GM12878 (cell line): ENCODE measurements at regions not wholly inside any gene's neighbourhood (a gene's known extent, or its start where the extent isn't known, plus 50 kb on each side); places are given as distances from the start of the nearest gene placed in this dataset.

Experiments
- BACH1 ChIP-seq: fragments of 450-650 bp; IDR thresholded peaks from 2 replicates; pipeline ENCODE4 v1.6.1; 2017; ENCODE audit warnings: mild to moderate bottlenecking, borderline replicate concordance
- CBX5 ChIP-seq: sonication (generic); IDR thresholded peaks from 2 replicates; pipeline ENCODE4 v1.6.1; 2016; ENCODE audit warnings: low read depth, moderate library complexity, mild to moderate bottlenecking, inconsistent platforms
- CEBPB ChIP-seq, 2 experiments: fragments of 150-350 bp in 1 of 2; IDR thresholded peaks; 2 replicates each; pipeline ENCODE4 v1.6.1; 2012 to 2014; ENCODE audit warnings: low read depth in 2 of 2, low read length in 2 of 2, borderline replicate concordance in 1 of 2, inconsistent platforms in 1 of 2
- CHD2 ChIP-seq: IDR thresholded peaks from 2 replicates; pipeline ENCODE4 v1.6.1; 2011; ENCODE audit warnings: low read depth, low read length, improper control_type of control experiment, borderline replicate concordance
- CTCF ChIP-seq, 3 experiments: IDR thresholded peaks in 2 of 3; conservative IDR thresholded peaks in 1 of 3; 2 replicates each; pipeline ENCODE4 v1.5.1; 2011; ENCODE audit warnings: low read depth in 3 of 3, low read length in 3 of 3, mild to moderate bottlenecking in 3 of 3, control low read depth in 2 of 3, moderate library complexity in 2 of 3, inconsistent platforms in 1 of 3, mixed read lengths in 1 of 3; ENCODE audit not compliant: control insufficient read depth in 2 of 3, insufficient read depth in 1 of 3; ENCODE audit errors: extremely low read depth in 1 of 3
- JUNB ChIP-seq: IDR thresholded peaks from 2 replicates; pipeline ENCODE4 v1.6.1; 2016; ENCODE audit warnings: antibody characterized with exemption, mild to moderate bottlenecking
- MLLT1 ChIP-seq: fragments of 450-650 bp; IDR thresholded peaks from 2 replicates; pipeline ENCODE4 v1.6.1; 2016; ENCODE audit warnings: mild to moderate bottlenecking
- MYC ChIP-seq: IDR thresholded peaks from 2 replicates; pipeline ENCODE4 v1.6.1; 2011; ENCODE audit warnings: mild to moderate bottlenecking, low read length, moderate library complexity, inconsistent platforms; ENCODE audit not compliant: insufficient read depth, insufficient replicate concordance, insufficient read length, severe bottlenecking
- NFYA ChIP-seq: IDR thresholded peaks from 2 replicates; pipeline ENCODE4 v1.6.1; 2011; ENCODE audit warnings: low read depth, mild to moderate bottlenecking, low read length, improper control_type of control experiment, borderline replicate concordance
- NR2C1 ChIP-seq: fragments of 450-650 bp; IDR thresholded peaks from 2 replicates; pipeline ENCODE4 v1.6.1; 2017; ENCODE audit warnings: antibody characterized with exemption, mild to moderate bottlenecking, moderate library complexity
- POLR2AphosphoS5 ChIP-seq: IDR thresholded peaks from 2 replicates; pipeline ENCODE4 v1.6.1; 2011; ENCODE audit warnings: mild to moderate bottlenecking, low read length, inconsistent platforms
- TAF1 ChIP-seq: IDR thresholded peaks from 2 replicates; pipeline ENCODE4 v1.6.1; 2011; ENCODE audit warnings: mild to moderate bottlenecking, low read depth, low read length, borderline replicate concordance
- YY1 ChIP-seq: IDR thresholded peaks from 2 replicates; pipeline ENCODE4 v1.6.1; 2011; ENCODE audit warnings: low read depth, mild to moderate bottlenecking, low read length
- ZNF622 ChIP-seq: fragments of 450-650 bp; IDR thresholded peaks from 2 replicates; pipeline ENCODE4 v1.6.1; 2017; ENCODE audit warnings: mild to moderate bottlenecking, inconsistent platforms

- no peak for TF ChIP-seq CTCF (IDR thresholded peaks at IDR 0.05 in 2 of 3, conservative IDR thresholded peaks at IDR 0.05 in 1 of 3; ENCODE audit: control insufficient read depth in 2 of 3, extremely low read depth in 1 of 3, insufficient read depth in 1 of 3, low read depth in 3 of 3, low read length in 3 of 3)
- TF ChIP-seq CHD2, result no peak
- TF ChIP-seq ZNF622, result no peak
- no peak for TF ChIP-seq MYC
- no peak for TF ChIP-seq BACH1
- TF ChIP-seq TAF1, result no peak
- no peak for TF ChIP-seq CEBPB (IDR thresholded peaks at IDR 0.05; ENCODE audit: borderline replicate concordance in 1 of 2, low read depth in 2 of 2, low read length in 2 of 2)
- TF ChIP-seq CBX5, result no peak
- TF ChIP-seq JUNB, result no peak
- no peak for TF ChIP-seq NFYA
- TF ChIP-seq NR2C1, result no peak
- no peak for TF ChIP-seq YY1
- TF ChIP-seq MLLT1, result no peak
- TF ChIP-seq POLR2AphosphoS5, result no peak
Observed at GRCh38 chr6:9417400-9417799, 982.1 kb upstream of the SLC35B3 start.
